ENCODE measurements at regions not wholly inside any gene's neighbourhood (a gene's known extent, or its start where the extent isn't known, plus 50 kb on each side); places are given as distances from the start of the nearest gene placed in this dataset.

DNA sequence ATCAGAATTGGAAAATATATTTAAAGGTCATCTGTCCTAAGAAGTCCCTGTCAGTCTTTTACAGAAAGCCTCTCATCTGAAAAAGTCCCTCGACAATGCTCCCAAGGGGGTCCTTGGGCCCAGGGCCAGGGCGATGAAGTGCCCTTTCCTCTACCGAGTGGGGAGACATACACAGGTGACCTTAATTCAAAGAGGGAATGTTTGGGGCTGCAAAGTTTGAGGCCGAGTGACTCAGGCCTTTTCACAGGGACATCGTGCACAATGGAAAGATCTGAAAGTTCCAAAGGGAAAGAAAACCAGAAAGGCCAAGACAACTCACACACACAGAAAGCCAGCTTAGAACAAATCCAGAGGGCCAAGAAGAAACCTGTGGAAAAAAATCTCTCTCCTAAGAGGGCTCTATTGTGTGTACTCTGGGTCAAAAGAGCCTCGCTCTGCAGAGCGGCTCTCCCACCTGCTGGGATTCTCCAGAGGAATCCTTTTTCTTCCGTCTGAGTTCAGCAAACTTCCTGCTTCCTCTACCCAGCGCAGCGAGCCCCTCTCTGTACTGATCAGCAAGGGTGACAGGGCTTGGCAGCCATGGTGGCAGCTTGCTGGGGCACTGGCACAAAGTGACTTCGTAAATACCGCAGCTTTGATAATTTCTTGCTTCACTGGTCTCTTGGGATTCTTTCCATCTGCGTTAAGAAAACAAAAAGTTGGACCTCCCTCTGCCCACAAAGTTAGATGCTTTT lies 259.1 kb downstream of the OPA1 start:
- DNase-seq = no peak

DNA sequence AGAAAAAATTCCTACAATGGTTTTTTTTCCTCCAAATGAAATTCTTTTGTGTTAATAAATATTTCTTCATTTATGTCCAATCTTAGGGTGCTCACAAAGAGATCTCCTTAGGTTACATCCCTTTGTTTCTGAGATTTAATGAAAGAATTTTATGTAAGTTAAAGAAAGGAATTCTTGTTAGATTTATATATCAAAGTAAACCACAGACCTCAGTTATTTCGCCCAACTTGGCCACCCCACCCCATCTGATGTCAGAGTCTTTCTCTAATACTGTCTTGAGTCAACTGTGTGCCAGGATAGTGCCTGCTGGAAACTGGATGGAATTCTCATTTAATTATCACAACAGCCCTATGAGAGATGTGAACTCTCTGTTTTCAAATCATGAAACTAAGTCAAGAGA lies 259.9 kb downstream of the OPA1 start:
- no peak for DNase-seq

DNA sequence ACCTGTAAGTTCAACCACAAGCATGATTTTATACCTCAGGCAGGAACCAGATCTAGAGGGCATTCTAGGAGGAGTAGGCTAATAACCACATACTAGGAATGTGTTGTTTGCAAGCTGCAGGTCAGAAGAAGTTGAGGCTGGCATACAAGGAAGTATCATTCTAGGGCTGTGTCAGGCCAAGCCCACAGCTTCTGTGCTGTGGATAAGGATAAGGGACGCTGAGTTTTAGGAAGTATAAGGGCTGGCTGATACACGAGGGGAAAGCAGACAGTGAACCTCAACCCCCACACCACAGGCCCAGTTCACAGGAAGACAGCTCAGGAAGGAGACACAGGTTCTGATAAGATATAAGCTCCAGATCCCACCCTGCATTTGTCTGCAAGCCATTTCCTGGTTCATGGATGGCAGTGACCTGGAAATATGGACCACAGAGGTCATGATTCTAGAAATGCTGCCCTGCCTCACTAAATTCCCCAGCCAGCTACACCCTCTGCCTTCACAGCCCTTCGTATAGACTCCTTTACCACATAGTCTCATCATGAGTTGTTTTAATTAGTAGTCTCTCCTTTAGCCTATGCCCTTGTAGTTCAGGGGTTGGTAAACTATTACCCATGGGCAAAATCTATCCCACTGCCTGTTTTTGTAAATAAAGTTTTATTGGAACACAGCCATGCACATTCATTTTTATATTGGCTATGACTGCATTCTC lies 260.7 kb downstream of the OPA1 start:
- DNase-seq = peak in 1 of 2 donors; percentile 90

DNA sequence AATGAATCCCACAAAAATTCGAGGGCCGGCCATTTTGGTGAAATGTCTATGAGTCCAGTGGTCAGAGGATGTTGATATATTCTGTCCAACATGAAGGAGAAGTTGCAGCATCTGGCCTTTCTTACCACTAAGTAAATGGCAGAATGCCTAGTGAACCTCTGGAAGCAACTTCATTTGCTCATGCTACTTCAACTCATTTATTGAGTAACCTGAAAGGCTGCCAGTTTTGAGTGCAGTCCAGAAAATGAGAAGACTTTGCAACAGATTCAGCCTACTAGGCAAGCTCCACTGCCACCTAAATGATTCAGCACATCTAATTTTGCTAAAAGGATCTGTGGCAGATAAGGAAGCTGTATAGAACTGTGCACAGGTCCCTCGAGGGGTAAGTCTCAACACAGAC lies 265.0 kb downstream of the OPA1 start:
- peak in 1 of 2 donors; percentile 63 for DNase-seq

DNA sequence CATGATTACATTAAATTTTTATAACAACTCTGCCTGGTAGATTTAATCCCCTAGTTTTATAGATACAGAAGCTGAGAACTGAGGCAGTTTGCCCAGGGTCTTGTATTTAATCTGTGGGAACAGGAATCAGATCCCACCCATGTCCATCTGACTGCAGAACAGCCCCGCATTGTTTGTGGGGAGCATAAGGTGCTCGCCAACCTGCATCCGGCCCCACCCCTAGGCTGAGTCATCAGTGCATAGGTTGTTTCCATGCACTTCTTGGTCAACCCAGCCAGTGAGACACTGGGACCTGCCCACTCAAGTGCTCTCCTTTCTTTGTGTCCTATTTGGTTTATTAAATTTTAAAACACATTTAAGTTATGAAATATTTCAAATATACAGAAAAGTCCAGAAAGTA lies 266.2 kb downstream of the OPA1 start:
- DNase-seq = no peak

DNA sequence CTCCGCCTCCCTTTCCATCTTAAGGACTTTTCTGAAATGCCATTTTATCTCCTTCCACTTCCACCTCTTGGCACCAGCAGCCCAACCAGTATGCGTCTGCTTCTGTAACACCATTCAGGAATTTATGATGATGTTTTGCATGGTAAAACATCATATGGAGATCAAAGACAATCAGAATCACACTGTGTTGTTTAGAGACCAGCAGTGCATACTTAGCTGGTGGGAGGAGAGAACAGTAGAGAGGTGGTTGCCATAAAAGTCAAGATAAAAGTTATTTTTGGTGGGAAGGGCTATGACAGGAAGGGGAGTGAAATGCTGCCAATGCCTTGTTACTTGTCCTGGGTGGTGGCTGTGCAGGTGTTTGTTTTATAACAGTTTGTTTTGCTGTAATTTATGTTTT lies 268.0 kb downstream of the OPA1 start:
- no peak for DNase-seq

DNA sequence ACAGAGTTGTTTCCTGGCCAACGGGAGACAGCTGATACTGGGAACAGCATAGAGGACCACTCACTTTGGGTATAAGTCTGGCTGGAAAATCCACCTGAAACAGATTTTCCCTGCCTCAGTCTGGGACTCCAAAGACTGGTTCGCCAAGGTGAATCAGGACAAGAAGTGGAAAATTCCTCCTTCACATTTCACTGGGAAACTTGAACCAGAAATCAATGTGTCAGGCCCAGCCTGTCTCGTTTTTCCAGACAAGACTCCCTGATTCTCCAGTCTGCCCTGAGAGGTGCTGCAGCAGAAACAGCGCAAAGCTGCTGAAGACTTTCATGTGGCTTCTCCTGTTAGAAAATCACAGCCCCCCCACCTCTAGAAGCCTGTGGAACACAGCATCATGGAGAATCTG lies 269.8 kb downstream of the OPA1 start:
- no peak for DNase-seq

DNA sequence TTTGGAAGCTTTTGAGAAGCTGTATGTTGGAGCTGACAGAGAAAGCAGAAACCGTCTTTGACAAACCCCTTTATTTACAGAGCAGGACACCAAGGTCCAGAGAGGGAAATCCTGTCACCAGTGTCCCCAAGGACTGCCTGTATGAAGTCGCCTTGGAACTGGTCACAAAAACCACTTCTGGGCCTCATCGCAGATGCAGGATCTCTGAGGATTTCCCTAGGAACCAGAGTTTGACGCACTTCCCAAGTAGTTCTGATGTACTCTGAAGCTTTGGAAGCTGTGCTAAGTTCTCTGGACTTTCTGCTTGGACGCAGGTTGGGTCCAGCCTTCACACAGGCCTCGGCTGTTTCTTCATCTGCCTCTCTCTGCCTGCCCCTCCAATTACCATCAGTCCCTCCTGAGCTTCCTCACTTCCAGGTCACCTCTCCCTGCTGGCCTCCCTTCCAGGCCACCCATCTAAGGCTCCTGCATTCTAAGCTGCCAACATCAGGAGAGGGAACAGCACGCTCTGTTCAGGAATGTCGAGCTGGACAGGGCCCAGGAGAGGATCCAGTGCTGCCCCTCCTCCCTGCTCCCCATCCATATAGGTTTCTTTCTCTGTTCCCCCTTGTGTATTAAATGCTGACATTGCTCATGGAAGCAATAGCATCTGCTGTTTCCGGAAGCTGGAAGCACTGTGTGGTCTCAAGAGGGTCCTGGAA lies 270.8 kb downstream of the OPA1 start:
- no peak for DNase-seq

DNA sequence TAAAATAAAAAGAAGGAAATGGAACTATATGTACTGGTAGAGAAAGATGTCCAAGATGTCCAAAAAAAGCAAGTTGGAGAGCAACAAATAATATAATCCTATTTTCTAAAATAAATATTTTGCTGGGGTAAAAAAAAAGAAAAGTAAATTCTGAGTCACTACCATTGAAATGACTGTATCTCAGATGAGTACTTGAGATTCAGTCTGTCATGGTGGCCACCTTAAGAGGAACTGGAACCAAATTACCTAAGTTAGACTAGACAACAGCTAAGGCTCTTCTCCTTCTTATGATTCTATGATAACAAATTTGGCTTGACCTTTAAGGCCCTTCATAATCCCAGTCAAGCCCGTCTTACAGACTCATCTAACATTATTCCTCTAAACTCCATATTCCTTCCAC lies 270.6 kb upstream of the HES1 start:
- DNase-seq = peak in 1 of 2 donors; percentile 20

DNA sequence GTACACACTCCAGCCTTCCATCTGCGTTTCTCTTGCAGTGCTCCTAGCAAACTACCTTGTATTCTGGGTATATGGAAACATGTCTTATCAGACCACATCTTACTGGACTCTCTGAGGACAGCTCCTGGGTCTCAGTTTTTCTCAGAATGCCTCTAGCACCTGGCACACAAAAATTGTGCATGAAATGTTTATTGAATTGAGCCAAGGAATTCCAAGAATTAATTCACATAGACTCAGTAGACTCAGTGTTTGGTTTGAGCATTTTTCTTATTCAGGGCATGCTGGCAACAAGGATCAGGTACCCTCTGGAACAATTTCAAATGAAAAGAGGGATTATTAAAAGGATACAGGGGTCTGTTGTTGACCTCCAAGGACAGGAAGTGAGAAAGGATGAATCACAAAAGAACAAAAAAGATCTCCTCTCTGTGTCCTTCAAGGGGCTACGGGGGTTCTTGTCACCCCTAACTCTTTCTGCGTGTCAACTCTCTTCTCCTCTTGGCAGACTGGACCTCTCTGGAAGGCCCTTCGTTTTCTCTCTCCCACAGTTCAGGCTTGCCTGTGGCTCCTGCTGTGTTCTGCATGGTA lies 270.0 kb upstream of the HES1 start:
- DNase-seq = no peak

DNA sequence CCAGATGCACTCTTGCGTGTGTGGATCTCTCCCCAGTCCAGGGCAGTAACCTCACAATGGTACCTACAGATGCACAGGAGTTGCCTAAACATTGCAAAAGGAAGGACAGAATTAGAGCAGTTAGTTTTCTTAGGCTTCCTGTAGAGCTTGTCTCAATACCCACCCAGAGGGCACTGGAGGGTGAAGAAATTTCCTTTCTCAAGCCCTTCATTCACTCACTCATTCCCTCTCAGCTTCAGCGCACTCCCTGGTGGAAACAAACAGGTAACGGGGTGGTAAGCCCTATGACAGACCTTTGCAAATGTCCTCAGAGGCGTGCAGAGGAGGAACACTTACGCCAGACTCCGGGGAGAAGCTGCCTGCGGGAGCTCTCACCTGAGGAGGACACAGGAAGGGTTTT lies 267.4 kb upstream of the HES1 start:
- no peak for DNase-seq

DNA sequence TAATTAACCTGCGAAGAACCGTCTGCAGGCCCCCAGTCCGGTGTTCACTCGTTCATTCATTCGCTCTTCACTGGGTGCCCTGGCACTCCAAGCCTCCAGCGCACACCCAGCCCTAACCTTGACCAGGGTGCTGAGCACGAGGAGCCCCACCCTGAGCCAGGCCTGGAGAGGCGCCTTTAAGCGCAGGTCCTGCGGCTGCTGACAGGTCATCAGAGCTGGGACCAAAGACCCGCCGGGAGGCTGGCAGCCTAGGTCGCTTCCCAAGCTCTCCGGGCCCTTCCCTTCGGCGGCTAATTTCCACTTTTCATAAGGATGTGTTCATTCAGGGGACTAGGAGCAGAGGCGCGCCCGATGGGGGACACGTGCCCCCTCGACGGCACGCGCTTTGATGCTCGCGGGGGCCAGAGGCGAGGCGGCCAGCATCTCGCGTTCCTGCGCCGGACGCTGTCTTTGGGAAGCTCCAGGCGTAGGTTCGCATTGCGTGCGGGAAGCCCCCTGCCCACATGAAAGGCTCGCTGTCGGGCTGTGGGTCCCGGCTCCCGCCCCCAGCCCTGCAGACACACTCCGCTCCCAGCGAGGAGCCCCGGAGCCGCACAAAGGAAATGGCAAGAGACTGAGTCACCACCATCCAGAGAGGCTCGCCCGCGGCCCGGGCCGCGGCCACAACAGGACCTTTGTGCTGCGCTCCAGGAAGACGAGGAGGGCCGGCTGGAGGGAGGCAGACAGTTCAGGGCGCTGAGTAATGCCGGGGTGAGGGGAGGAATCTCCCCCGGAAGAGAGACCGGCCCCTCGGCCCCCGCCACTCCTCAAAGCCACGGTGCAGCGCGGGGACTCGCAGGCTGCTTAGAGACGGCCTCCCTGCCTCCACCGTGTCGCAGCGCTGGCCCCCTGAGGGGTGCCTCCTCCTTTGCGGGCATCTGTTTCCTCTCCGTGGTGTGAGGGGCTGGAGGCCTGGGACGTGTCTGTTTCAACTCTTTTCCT lies 266.4 kb upstream of the HES1 start:
- DNase-seq = peak; percentile 48 to 91

DNA sequence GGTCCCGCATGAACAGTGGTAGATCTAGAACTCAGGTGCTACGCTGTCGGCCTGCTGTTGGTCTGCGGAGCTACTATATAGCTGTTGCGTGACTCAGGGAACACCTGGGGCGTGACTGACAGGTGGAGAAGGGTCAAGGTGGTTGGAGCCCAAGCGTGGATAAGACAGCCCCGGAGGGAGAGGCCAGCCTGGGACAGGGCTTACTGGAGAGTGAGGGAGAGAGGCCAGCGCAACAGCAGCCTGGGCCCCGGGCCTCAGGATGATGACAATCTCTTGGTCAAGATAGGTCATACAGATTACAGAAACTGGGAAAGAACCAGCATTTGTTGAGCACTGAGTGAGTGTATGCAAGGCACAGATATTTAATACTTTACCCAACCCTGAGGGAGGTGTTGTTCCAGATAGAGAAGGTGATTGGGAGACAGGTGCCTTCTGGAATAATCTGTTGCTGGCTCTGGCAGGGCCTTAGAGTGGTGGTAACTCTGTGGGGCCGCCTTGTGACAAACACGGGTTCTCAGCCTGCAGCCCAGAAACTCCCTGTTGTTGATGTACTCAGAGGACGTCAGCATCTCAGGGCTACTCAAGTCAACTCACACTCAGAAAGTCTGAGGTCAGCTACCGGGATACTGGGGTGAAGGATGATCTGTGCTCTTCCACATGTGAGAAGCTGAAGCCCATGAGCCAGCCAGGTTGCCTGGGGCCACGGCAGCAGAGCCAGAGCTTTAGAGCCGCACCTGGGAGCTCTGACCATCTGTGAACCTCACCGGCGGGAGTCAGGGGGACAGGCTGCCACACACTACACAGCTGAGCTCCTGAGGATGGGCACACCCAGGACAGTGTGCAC lies 265.4 kb upstream of the HES1 start:
- no peak for DNase-seq

DNA sequence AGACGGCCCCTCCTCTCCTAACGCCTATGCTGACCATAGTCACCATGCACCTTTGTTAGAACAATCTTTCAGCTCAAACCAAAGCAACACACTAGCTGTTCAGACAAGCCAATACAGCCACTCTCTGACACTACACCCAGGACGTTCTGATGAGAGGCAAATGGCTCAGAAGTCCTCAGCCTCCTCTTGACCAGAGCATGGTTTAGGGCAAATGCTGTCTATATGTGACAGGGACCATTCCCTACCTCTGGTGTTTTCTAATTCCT lies 264.8 kb upstream of the HES1 start:
- DNase-seq = no peak

DNA sequence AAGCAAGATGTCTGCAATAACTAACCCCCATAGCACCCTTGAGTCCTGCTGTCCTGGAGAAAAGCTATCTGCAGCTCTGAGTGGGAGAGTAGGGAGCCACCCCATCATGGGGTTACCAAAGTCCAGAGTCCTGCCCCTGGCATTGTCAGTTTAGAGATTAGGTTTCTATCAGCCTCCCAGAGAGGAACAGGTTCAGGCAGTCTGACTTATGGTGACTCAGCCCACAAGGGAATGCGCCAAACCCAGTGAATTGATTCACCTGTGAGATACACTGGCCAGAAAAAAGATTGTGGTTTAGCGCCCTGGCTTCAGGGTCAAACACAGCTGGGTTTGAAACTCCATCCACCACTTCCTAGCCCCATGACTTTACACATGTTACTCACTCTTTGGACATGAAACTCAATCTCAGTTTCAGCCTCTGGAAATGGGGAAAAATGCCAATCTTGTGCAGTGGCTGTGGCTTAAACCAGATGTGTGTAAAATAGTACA lies 263.6 kb upstream of the HES1 start:
- DNase-seq = peak in 1 of 2 donors; percentile 5

DNA sequence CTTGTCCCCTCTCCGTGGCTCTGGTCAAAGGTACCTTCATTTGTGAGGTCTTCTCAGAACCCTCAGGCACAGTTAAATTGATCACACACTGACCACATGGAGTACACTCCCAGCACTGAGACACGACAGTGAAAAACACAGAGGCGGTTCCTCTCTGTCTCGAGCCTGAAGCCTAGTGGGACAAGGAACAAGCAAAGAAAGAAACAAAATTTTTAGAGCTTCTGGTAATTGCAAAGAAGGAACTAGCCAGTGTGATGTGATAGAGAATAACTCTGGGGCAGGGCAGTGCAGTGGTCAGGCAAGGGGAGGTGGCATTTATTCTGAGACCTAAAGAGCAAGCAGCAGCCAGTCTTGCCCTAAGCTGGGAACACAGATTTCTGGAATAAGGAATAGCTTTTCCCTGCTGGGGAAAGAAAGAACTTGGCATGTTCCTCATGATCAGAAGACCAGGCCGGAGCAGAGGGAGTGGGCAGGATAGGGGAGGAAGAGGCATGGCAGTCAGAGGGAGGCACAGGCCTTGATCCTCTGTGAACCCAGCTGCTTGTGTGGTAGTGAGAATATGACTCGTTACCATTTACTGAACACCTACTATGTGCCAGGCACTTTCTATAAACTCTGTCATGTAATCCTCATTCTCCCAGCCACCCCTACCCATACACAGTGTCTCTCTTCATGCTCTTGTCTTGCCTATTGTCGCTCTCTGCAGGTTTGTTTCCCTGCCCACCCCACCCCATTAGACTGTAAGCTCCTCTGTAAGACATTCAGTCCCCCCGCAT lies 262.3 kb upstream of the HES1 start:
- no peak for DNase-seq

DNA sequence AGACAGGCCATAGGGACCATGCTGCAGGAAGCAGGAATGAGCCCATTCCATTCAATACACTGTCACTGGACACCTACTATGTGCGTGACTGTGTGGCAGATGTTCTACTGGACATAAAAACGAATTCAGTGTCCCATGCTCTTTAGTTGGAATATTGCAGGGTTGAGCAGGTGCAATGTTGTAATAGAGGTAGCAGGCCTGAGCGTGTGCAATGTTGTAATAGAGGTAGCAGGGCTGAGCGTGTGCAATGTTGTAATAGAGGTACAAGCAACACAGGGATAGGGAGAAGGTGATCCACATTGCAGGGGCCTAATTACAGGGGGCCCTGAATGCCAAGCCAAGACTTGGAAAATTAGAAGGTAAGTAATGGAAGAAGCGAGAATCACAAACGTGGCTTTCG lies 261.4 kb upstream of the HES1 start:
- no peak for DNase-seq

DNA sequence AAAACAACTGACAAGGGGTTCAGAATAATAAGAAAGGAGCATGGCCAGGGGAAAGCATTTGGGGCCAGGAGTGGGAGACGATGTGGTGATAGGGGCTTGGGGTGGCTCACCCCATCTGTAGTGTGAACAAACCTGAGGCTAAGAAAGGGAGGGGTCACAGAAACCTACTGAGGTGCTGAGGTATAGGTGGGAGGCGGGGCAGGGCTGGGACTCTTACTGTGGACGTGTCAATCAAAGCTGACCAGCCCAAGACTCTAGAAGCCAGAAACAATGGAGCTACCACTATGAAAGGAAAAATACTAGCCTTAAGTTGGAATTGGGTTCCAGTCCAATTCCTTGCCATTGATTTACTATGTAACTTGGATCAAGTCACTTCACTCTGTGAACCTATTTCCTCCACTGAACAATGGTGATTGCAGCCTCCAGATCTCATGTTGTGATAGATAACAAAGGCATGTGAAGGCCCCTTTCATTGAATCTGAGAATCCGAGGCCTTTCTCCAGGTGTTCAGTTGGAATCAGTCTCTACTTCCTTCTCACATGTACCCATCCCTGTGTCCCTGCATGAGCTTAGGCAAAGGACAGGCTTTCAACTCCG lies 260.9 kb upstream of the HES1 start:
- no peak for DNase-seq

DNA sequence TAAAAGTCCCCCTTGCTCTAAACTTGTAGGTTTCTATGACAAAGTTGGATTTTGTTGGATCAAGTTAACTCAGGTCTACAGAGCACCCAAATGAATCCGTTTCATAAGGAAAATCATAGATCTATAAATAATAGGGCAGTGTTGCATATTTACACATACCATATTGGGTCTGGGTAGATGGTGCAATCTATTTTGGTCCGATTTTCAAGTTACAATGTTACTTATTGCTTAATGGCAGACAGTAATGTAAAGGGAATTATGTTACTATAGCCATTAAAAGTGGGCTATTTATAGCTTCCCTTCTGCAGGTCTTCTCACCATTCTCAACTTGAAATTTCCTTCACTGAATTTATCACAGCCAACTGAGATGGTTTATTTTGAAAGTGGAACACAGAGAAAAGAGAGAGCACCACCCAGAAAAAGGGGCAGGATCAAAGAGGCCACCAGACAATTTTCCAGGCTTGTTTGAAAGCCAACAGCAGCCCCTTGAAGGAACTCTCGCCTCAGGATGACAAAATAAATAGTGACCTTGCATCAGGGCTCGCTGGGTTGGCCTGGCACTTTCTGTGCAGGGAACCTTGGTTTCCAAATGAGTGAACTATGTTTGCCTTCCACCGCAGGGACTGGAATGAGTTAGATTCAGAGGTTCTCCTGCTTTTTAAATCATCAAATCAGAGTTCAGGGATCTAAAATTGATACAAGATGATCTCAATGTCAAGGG lies 260.2 kb upstream of the HES1 start:
- no peak for DNase-seq

Measured in bone marrow (tissue), 2 donors.